CD4-positive, alpha-beta memory T cell (primary cell): ENCODE measurements at regions not wholly inside any gene's neighbourhood (a gene's known extent, or its start where the extent isn't known, plus 50 kb on each side); places are given as distances from the start of the nearest gene placed in this dataset.

Experiments used
- CTCF ChIA-PET: fragments of 350-600 bp; sonication (Branson Sonifier 250); formaldehyde crosslinking; loops from one replicate; lab custom pipeline; 2021; ENCODE audit warnings: inconsistent platforms; ENCODE audit not compliant: partially characterized antibody; lab: Charles Lee
- POLR2A ChIA-PET: fragments of 350-600 bp; sonication (Branson Sonifier 250); formaldehyde crosslinking; loops from one replicate; lab custom pipeline; 2021; ENCODE audit not compliant: partially characterized antibody; lab: Charles Lee
- DNase-seq, 5 donors: peaks; one replicate each; pipeline versions ENCODE4 v3.0.0 to v3.0.0-alpha.2; 2020 to 2022; ENCODE audit warnings: mixed read lengths in 1 of 5
- H3K27ac ChIP-seq: one replicate; pipeline ENCODE4 v1.7.0; 2013; ENCODE audit warnings: low read depth, low read length
- H3K27me3 ChIP-seq: 2 replicates; pipeline ENCODE4 v1.7.0; 2013; ENCODE audit warnings: mild to moderate bottlenecking, low read length, moderate library complexity; ENCODE audit not compliant: insufficient read depth
- H3K36me3 ChIP-seq: 2 replicates; pipeline ENCODE4 v1.7.0; 2013; ENCODE audit warnings: mild to moderate bottlenecking, low read length, moderate library complexity; ENCODE audit not compliant: insufficient read depth
- H3K4me1 ChIP-seq: 2 replicates; pipeline ENCODE4 v1.7.0; 2013; ENCODE audit warnings: mild to moderate bottlenecking, low read length, moderate library complexity; ENCODE audit not compliant: insufficient read depth
- H3K4me3 ChIP-seq, 2 donors: one replicate each; pipeline ENCODE4 v1.7.0; 2013; ENCODE audit warnings: low read length in 2 of 2, mild to moderate bottlenecking in 1 of 2
- H3K9me3 ChIP-seq, 2 donors: one replicate each; pipeline ENCODE4 v1.7.0; 2013; ENCODE audit warnings: low read length in 2 of 2, control low read depth in 1 of 2; ENCODE audit not compliant: control insufficient read depth in 1 of 2
- H3K27ac Mint-ChIP-seq, 7 donors: one replicate each; pipeline ENCODE4 v1.8.0; 2020 to 2021; ENCODE audit warnings: mixed read lengths in 7 of 7, mild to moderate bottlenecking in 6 of 7, inconsistent platforms in 3 of 7, moderate library complexity in 3 of 7
- H3K27me3 Mint-ChIP-seq, 2 donors: one replicate each; pipeline ENCODE4 v1.8.0; 2020 to 2021; ENCODE audit warnings: mixed read lengths in 2 of 2
- H3K36me3 Mint-ChIP-seq, 2 donors: one replicate each; pipeline ENCODE4 v1.8.0; 2020 to 2021; ENCODE audit warnings: mixed read lengths in 2 of 2, inconsistent platforms in 1 of 2, mild to moderate bottlenecking in 1 of 2
- H3K4me1 Mint-ChIP-seq, 4 donors: one replicate each; pipeline ENCODE4 v1.8.0; 2020 to 2021; ENCODE audit warnings: mixed read lengths in 4 of 4, mild to moderate bottlenecking in 1 of 4
- H3K4me3 Mint-ChIP-seq, 8 donors: one replicate each; pipeline ENCODE4 v1.8.0; 2020 to 2021; ENCODE audit warnings: mixed read lengths in 8 of 8, mild to moderate bottlenecking in 7 of 8, moderate library complexity in 6 of 8, inconsistent platforms in 3 of 8
- H3K9me3 Mint-ChIP-seq, 8 donors: one replicate each; pipeline ENCODE4 v1.8.0; 2020 to 2021; ENCODE audit warnings: mixed read lengths in 8 of 8, mild to moderate bottlenecking in 5 of 8, inconsistent platforms in 3 of 8, moderate library complexity in 1 of 8
- intact Hi-C: fragments of 100-400 bp; cut with micrococcal nuclease; formaldehyde crosslinking; loops from one replicate; pipeline ENCODE4 v1.15.1; 2023

GRCh38 chr11:29480981-29481380, 535.8 kb downstream of the KCNA4 start:
- ChIA-PET POLR2A (no interaction called here), CTCF (no interaction called here)
- Histone ChIP-seq H3K27ac (no peak overlapping the region), H3K9me3 (no peaks in the 10 kb centered on the region), H3K36me3 (no peaks in the 10 kb centered on the region), H3K27me3 (no peaks in the 10 kb centered on the region), H3K4me3 (no peak overlapping the region), H3K4me1 (no peaks in the 10 kb centered on the region)
- Mint-ChIP-seq H3K27ac (no peak overlapping the region), H3K27me3 (no peaks in the 10 kb centered on the region), H3K9me3 (peaks cover 0 to 16% (median 5%) of the 10 kb centered on the region in 8 donors), H3K4me1 (no peaks in the 10 kb centered on the region), H3K36me3 (no peaks in the 10 kb centered on the region), H3K4me3 (no peak overlapping the region)
- DNase-seq, result no peak
- intact Hi-C loops, result no loop called here

DNA sequence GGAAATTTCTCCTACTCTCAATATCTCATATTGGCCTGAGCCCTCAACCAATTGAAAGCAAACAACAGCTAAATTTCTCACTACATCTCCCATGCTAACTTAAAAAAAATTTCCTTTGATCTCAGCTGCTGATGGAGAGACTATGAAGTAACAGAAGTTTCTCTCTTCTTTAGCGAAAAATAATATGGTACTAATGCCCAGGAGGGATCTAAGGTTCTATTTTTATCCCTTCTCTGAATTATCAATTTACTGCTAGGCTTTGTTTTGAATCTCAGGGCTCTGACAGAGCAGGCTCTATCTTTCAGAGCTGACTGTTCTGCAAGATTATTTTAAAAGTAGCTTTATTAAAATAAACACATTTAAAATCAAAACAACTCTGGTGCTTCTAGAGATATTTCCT, 558.6 kb downstream of the KCNA4 start:
- intact Hi-C loops, result no loop called here
- CTCF ChIA-PET, result no interaction called here

DNA sequence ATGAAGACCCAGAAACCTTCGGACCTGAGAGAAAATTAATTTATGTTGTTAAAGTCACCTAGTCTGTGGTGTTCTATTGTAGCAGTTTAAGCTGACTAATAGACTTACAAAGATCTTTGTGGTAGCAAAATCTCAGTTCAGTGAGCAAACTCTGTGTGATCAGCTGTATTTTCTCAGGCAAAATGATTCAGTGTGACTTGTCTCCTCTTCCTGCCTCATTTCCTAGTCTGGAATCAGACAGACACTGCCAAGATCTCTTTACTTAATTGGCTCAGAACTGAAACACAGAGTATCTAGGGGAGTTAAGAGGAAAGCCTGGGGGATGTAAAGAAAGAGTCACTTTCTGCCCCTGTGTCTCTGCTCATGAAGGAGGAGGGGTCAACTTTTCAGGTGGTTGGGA, 564.7 kb downstream of the KCNA4 start:
- Histone ChIP-seq H3K27ac (no peak overlapping the region), H3K4me1 (no peaks in the 10 kb centered on the region), H3K27me3 (no peaks in the 10 kb centered on the region), H3K9me3 (peaks cover 0 to 2% of the 10 kb centered on the region in 2 donors), H3K4me3 (no peak overlapping the region), H3K36me3 (no peaks in the 10 kb centered on the region)
- H3K4me3 Mint-ChIP-seq, result no peak overlapping the region
- ChIA-PET CTCF (no interaction called here), POLR2A (no interaction called here)
- peaks cover 0 to 18% (median 5%) of the 10 kb centered on the region in 8 donors for H3K9me3 Mint-ChIP-seq
- no peak overlapping the region for H3K27ac Mint-ChIP-seq
- H3K27me3 Mint-ChIP-seq, result no peaks in the 10 kb centered on the region
- H3K36me3 Mint-ChIP-seq, result no peaks in the 10 kb centered on the region
- intact Hi-C loops, result no loop called here
- no peaks in the 10 kb centered on the region for H3K4me1 Mint-ChIP-seq
- no peak for DNase-seq

More for the DNA sequence above, 558.6 kb downstream of the KCNA4 start:
- H3K9me3 ChIP-seq, result no peaks in the 10 kb centered on the region
- H3K27ac ChIP-seq, result no peak overlapping the region
- no peak overlapping the region for H3K4me3 Mint-ChIP-seq
- H3K27me3 Mint-ChIP-seq, result no peaks in the 10 kb centered on the region
- no peak overlapping the region for H3K4me3 ChIP-seq
- H3K9me3 Mint-ChIP-seq, result peaks cover 0 to 15% (median 5%) of the 10 kb centered on the region in 8 donors
- no peaks in the 10 kb centered on the region for H3K4me1 ChIP-seq
- POLR2A ChIA-PET, result no interaction called here
- no peaks in the 10 kb centered on the region for H3K36me3 Mint-ChIP-seq
- DNase-seq, result no peak
- H3K4me1 Mint-ChIP-seq, result no peaks in the 10 kb centered on the region
- no peak overlapping the region for H3K27ac Mint-ChIP-seq
- no peaks in the 10 kb centered on the region for H3K36me3 ChIP-seq
- H3K27me3 ChIP-seq, result no peaks in the 10 kb centered on the region

- H3K27me3 ChIP-seq, result no peaks in the 10 kb centered on the region
- ChIA-PET POLR2A (no interaction called here), CTCF (no interaction called here)
- Mint-ChIP-seq H3K27ac (no peak overlapping the region), H3K36me3 (no peaks in the 10 kb centered on the region), H3K27me3 (no peaks in the 10 kb centered on the region), H3K4me1 (no peaks in the 10 kb centered on the region), H3K9me3 (peaks cover 0 to 10% (median 4%) of the 10 kb centered on the region in 8 donors), H3K4me3 (no peak overlapping the region)
- H3K27ac ChIP-seq, result no peak overlapping the region
- intact Hi-C loops, result no loop called here
- H3K36me3 ChIP-seq, result no peaks in the 10 kb centered on the region
- DNase-seq, result no peak
- H3K4me1 ChIP-seq, result no peaks in the 10 kb centered on the region
- H3K4me3 ChIP-seq, result no peak overlapping the region
- H3K9me3 ChIP-seq, result peaks cover 0 to 2% of the 10 kb centered on the region in 2 donors
Measured at GRCh38 chr11:29449281-29450074, 567.4 kb downstream of the KCNA4 start.

DNA sequence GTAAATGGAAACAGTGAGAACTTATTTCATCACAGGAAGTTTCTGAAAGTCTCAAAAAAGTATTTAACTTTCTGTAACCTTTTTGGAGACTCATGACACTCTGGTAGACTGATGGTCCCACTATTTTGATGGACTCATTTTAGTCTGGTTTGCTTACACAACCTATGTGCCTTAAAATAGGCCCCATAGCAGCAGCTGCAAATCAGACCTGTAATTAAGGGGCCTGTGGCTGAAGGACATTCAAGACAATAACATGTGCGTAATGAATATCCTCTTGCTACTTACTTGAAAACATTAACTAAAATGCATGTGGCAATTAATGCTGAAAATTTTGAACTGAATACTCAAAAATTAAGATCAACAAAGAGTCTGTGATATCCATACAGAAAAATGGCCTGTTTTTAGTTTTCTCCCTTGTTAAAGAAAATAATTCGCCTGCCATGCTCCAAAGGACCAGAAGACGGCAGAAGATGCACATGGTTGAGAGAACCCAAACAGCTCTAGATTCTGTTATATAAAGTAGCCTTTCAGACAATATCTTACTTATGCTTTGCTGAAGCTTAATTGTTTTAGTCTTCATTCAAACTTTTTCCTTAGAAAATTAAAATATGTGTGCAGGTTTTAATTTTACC, 568.5 kb downstream of the KCNA4 start:
- intact Hi-C loops, result no loop called here
- Histone ChIP-seq H3K4me3 (no peak overlapping the region), H3K27ac (no peak overlapping the region), H3K27me3 (no peaks in the 10 kb centered on the region), H3K9me3 (peaks cover 0 to 2% of the 10 kb centered on the region in 2 donors), H3K4me1 (no peaks in the 10 kb centered on the region), H3K36me3 (no peaks in the 10 kb centered on the region)
- Mint-ChIP-seq H3K27me3 (no peaks in the 10 kb centered on the region), H3K36me3 (no peaks in the 10 kb centered on the region), H3K27ac (no peak overlapping the region), H3K4me1 (no peaks in the 10 kb centered on the region), H3K4me3 (no peak overlapping the region), H3K9me3 (peaks cover 0 to 10% (median 3%) of the 10 kb centered on the region in 8 donors)
- no peak for DNase-seq
- ChIA-PET POLR2A (no interaction called here), CTCF (no interaction called here)

DNA sequence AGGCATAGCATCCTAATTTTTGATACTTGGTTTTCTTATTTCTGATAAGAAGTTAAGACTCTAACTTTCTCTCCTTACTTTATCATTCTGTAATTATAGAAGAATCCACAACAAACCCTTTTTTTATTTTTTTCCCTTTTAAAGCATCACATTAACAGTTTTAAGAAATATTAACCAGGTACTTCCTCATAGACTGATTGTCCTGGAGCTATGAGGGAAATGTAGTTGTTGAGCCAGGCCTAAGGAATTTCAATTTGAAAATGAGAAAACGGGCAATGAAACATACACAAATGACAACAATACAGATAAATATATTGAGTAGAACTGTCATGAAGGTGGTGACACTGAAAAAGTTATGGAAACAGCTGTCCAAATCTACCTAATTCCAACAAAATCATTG, 569.0 kb downstream of the KCNA4 start:
- no peaks in the 10 kb centered on the region for H3K27me3 ChIP-seq
- H3K36me3 Mint-ChIP-seq, result no peaks in the 10 kb centered on the region
- intact Hi-C loops, result no loop called here
- no peak for DNase-seq
- POLR2A ChIA-PET, result no interaction called here
- H3K4me1 Mint-ChIP-seq, result no peaks in the 10 kb centered on the region
- CTCF ChIA-PET, result no interaction called here
- H3K27me3 Mint-ChIP-seq, result no peaks in the 10 kb centered on the region
- no peak overlapping the region for H3K27ac ChIP-seq
- no peaks in the 10 kb centered on the region for H3K36me3 ChIP-seq
- H3K4me1 ChIP-seq, result no peaks in the 10 kb centered on the region
- H3K27ac Mint-ChIP-seq, result no peak overlapping the region
- H3K9me3 Mint-ChIP-seq, result peaks cover 0 to 10% (median 3%) of the 10 kb centered on the region in 8 donors
- H3K4me3 Mint-ChIP-seq, result no peak overlapping the region
- H3K9me3 ChIP-seq, result peaks cover 0 to 2% of the 10 kb centered on the region in 2 donors
- H3K4me3 ChIP-seq, result no peak overlapping the region

DNA sequence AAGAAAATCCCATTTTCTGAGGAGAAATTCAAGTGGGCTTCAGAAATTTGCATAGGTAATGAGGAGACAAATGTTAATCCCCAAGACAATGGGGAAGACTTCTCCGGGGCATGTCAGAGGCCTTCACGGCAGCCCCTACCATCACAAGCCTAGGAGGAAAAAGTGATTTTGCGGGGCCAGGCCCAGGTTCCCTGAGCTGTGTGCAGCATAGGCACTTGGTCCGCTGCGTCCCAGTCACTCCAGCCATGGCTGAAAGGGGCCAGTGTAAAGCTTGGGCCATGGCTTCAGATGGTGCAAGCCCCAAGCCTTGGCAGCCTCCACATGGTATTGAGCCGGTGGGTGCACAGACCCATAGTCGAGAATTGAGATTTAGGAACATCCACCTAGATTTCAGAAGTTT, 570.7 kb downstream of the KCNA4 start:
- no peak for DNase-seq
- peaks cover 0 to 2% of the 10 kb centered on the region in 2 donors for H3K9me3 ChIP-seq
- no peaks in the 10 kb centered on the region for H3K36me3 Mint-ChIP-seq
- H3K36me3 ChIP-seq, result no peaks in the 10 kb centered on the region
- no peaks in the 10 kb centered on the region for H3K27me3 ChIP-seq
- H3K9me3 Mint-ChIP-seq, result peaks cover 0 to 15% (median 3%) of the 10 kb centered on the region in 8 donors
- H3K27me3 Mint-ChIP-seq, result no peaks in the 10 kb centered on the region
- no peak overlapping the region for H3K4me3 ChIP-seq
- H3K4me1 ChIP-seq, result no peaks in the 10 kb centered on the region
- H3K4me3 Mint-ChIP-seq, result no peak overlapping the region
- H3K27ac ChIP-seq, result no peak overlapping the region
- no peaks in the 10 kb centered on the region for H3K4me1 Mint-ChIP-seq
- no peak overlapping the region for H3K27ac Mint-ChIP-seq
- intact Hi-C loops, result no loop called here
- POLR2A ChIA-PET, result no interaction called here
- CTCF ChIA-PET, result no interaction called here
